ENCODE measurements at regions not wholly inside any gene's neighbourhood (a gene's known extent, or its start where the extent isn't known, plus 50 kb on each side); places are given as distances from the start of the nearest gene placed in this dataset.

GRCh38 chr9:106678273-106678672 is 184.7 kb upstream of the ZNF462 start:
- TF ChIP-seq POLR2AphosphoS5 (IDR thresholded peaks at IDR 0.05; ENCODE audit: low read depth, low read length), result no peak
- TF ChIP-seq REST (IDR thresholded peaks at IDR 0.05; ENCODE audit: insufficient read depth in 1 of 2, low read depth in 2 of 2, low read length in 2 of 2), result no peak
- no peak for TF ChIP-seq SIN3A (IDR thresholded peaks at IDR 0.05; ENCODE audit: borderline replicate concordance, insufficient read depth, low read length)
- no peak for TF ChIP-seq FOXP2 (optimal IDR thresholded peaks at IDR 0.05; ENCODE audit: borderline replicate concordance, extremely low read depth, extremely low read length, insufficient read depth)
- TF ChIP-seq TAF1 (IDR thresholded peaks at IDR 0.05; ENCODE audit: borderline replicate concordance, insufficient read depth, low read length), result no peak

GRCh38 chr9:106682420-106682819 is 180.5 kb upstream of the ZNF462 start:
- TF ChIP-seq TAF1 (IDR thresholded peaks at IDR 0.05; ENCODE audit: borderline replicate concordance, insufficient read depth, low read length) (no peak), FOXP2 (optimal IDR thresholded peaks at IDR 0.05; ENCODE audit: borderline replicate concordance, extremely low read depth, extremely low read length, insufficient read depth) (no peak), REST (IDR thresholded peaks at IDR 0.05; ENCODE audit: insufficient read depth in 1 of 2, low read depth in 2 of 2, low read length in 2 of 2) (no peak), SIN3A (IDR thresholded peaks at IDR 0.05; ENCODE audit: borderline replicate concordance, insufficient read depth, low read length) (no peak), POLR2AphosphoS5 (IDR thresholded peaks at IDR 0.05; ENCODE audit: low read depth, low read length) (no peak)

GRCh38 chr9:106683454-106683853 is 179.5 kb upstream of the ZNF462 start:
- TF ChIP-seq SIN3A (IDR thresholded peaks at IDR 0.05; ENCODE audit: borderline replicate concordance, insufficient read depth, low read length) (no peak), TAF1 (IDR thresholded peaks at IDR 0.05; ENCODE audit: borderline replicate concordance, insufficient read depth, low read length) (no peak)

GRCh38 chr9:106684940-106685695 is 177.8 kb upstream of the ZNF462 start:
- TF ChIP-seq POLR2AphosphoS5 (IDR thresholded peaks at IDR 0.05; ENCODE audit: low read depth, low read length) (no peak), FOXP2 (optimal IDR thresholded peaks at IDR 0.05; ENCODE audit: borderline replicate concordance, extremely low read depth, extremely low read length, insufficient read depth) (no peak), REST (IDR thresholded peaks at IDR 0.05; ENCODE audit: insufficient read depth in 1 of 2, low read depth in 2 of 2, low read length in 2 of 2) (no peak), SIN3A (IDR thresholded peaks at IDR 0.05; ENCODE audit: borderline replicate concordance, insufficient read depth, low read length) (no peak), TAF1 (IDR thresholded peaks at IDR 0.05; ENCODE audit: borderline replicate concordance, insufficient read depth, low read length) (no peak)

- TF ChIP-seq REST (IDR thresholded peaks at IDR 0.05; ENCODE audit: insufficient read depth in 1 of 2, low read depth in 2 of 2, low read length in 2 of 2) (no peak), SIN3A (IDR thresholded peaks at IDR 0.05; ENCODE audit: borderline replicate concordance, insufficient read depth, low read length) (no peak), TAF1 (IDR thresholded peaks at IDR 0.05; ENCODE audit: borderline replicate concordance, insufficient read depth, low read length) (no peak)
These were observed 173.9 kb upstream of the ZNF462 start for GRCh38 chr9:106689089-106689488.

Data from PFSK-1 (cell line).